ENCODE measurements at regions not wholly inside any gene's neighbourhood (a gene's known extent, or its start where the extent isn't known, plus 50 kb on each side); places are given as distances from the start of the nearest gene placed in this dataset.
A peak's percentile ranks its signal among the peaks of the same experiment; 100 is the strongest.
"Not testable (repeated sequence)": the region's sequence is repeated elsewhere in the genome, so short reads cannot be mapped to it uniquely, and the experiment has no call there.

DNA sequence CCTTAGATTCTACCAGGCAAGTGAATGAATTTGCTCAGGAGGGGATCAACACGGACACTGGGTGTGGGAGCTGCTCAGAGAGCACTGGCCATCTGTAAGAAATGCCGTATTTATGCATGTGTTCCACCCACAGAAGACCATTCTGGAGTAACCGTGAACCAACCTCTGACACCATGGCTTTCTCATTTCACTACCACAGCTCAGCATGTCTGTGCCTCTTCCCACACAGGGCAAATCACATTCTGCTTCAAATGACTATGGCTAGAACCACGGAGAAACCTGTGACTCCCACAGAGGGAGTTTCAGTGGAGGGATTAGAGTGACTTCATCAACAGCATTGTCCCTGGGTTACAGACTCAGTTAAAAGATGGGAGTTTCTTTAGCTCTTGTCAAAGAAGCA is 893.4 kb downstream of the XPNPEP1 start:
- DNase-seq (ENCODE audit: low spot score in 2 of 2) (no peak), FAIRE-seq (no peak)

DNA sequence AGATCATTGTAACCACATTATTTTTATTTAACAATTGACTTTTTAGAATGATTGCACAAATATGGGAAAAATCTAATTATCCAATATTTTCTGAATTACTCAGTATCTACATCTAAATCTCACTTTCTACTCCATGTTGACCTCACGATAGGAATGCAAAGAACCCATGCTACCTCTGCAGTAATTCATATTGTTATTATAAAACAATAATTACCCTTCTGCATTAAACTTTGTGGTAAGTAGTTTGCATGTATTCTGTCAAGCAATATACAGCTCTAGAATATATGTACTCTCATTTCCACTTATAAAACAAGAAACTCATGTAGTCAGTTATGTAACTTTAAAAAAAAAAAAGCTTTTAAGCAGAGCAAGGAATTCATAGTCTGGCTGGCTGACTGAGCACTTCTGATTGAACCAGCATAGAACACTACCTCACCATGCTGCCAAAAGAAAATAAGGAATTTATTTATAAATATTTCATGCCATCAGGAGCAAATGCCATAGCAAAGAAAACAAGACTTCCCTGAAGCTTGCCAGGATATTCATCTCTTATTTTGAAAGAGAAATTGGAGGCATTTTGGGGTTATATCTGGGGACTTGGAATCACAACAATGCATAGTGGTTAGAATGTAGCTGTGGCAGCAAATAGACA is 895.7 kb downstream of the XPNPEP1 start:
- no peak for DNase-seq (ENCODE audit: low spot score in 2 of 2)

DNA sequence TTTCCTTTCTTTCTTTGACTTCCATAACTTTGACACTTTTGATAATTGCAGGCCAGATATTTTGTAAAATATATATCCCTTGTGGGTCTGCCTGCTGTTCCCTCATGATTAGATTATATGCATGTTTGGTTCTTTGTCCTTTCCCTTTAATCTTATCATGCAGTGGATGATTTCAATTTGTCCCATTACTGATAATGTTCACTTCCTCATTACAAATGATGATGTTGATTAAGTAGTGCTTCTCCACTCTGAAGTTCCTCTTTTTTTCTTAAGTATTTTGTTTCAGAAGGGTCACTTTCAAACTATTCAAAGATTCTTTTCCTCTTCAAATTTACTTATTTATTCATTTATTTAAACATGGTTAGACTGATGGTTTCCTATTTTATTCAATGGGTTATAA is 898.1 kb downstream of the XPNPEP1 start:
- FAIRE-seq, result no peak
- DNase-seq (ENCODE audit: low spot score in 2 of 2), result no peak

More for the DNA sequence above, 895.7 kb downstream of the XPNPEP1 start:
- FAIRE-seq, result no peak

DNA sequence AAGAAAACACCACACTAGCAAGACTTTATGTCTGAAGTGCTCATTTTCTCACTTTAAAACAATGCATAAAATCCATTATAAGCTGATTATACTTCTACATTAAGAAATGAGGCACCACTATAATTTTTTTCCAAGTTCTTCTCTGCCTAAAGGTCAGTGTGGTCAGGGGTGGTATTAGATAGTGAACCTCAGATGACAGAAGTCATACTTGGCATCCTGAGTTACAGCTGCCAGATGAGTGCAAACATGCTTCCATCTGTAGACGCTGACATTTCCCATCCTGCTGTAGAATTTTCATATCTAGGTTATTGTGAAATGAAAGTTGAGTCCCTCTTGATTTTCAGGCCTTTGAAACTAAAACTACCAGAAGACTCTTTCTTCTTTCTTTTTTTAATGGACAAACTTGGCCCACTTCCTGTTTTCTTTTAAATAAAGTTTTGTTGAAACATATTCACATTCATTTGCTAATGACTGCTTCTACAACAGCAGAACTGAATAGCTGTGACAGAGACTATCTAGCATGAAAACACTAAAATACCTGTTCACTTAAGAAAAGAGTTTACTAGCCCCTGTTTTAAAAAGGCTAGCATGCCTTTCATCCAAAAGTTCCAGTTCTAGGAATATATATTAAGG is 900.8 kb downstream of the XPNPEP1 start:
- FAIRE-seq (no peak), DNase-seq (ENCODE audit: low spot score in 2 of 2) (no peak)

DNA sequence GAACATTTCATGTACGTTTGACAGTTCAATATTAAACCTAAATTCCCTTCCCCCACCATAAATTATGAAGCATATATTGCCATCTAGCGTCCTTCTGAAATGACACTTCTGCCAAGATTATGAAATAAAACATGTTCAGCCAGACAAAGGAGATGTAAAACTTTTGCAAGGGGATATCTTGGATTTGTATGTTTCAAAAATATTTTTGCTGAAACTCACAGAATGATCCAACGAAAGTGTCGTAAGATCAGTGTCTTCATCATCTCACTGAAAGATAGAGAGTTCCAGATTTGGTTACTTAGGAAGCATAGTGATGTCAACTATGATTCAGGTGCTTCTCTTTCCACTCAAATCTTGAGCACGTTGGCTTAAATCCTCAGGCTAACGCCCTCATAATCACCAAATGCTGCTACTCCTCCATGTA is 904.3 kb downstream of the XPNPEP1 start:
- DNase-seq (ENCODE audit: low spot score in 2 of 2) (no peak), FAIRE-seq (no peak)

DNA sequence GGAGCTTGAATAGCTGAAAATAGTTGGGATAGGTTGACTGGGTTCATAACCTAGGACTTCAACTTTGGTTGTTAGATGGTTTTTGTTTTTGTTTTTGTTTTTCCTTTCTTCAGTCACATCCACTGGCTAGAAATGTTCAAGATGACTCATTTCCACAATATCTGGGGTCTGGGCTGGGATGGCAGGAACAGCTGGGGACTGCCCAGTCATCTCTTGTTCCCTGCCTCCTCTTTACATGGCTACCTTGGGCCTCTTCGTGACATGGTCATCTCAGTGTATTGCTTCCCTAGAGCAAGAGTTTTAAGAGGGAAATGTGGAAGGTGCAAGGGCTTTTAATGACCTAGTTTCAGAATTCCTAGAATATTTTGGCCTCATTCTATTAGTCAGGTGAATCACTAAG is 915.8 kb downstream of the XPNPEP1 start:
- FAIRE-seq (no peak), DNase-seq (ENCODE audit: low spot score in 2 of 2) (no peak)

DNA sequence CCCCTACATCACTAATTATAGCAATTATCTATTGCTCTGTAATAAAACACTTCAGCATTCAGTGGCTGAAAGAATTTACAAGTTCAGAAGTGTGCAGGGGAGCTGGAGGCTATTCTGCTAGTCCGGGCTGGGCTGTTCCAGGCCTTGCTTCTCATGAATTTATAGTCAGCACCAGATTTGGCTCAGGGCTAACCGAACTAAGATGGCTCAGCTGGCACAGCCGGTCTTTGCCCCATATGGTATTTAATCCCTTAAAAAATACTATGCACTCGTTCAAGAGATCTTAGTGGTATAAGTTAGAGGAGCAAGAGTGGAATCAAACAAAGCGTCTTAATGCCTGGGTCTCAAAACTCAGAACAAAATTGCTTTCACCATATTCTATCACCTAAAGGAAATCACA is 932.9 kb downstream of the XPNPEP1 start:
- no peak for FAIRE-seq
- no peak for DNase-seq (ENCODE audit: low spot score in 2 of 2)

DNA sequence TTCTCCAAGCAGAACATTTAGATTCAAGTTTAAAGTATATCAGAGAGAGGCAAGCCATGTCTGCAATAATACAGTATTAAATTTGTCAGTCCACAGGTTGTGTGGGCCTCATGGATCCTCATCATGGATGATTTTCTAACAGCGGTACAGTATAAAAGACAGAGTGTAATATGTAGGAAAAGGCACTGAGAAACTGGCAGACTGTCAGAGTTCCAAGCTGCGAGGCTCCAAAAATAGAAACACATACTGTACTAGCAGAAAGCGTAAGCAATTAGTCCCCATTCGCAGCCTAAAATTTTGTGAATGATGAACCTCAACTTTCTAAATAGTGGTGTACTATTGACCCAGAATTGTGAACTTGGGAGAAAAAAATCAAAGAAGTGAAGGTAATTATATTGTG is 933.3 kb downstream of the XPNPEP1 start:
- no peak for FAIRE-seq
- DNase-seq (ENCODE audit: low spot score in 2 of 2), result no peak

DNA sequence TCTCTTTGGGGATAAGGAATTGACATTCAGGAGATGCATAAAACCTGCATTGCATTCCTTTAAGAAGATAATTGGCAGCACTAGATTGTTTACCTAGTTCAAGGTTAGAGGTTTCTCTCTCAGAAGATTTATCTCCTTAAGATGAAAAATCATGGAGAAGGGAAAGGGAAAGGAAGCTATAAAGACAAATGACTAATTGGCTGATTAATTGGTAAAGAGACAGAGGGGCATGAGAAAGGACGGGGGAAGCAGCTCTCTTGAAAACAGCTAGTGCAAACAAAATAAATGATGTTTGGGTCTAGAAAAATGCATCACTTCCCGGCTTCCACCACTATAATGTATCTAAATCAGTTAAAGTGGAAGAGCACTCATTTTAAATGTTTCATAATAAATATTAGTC is 941.2 kb downstream of the XPNPEP1 start:
- no peak for DNase-seq (ENCODE audit: low spot score in 2 of 2)
- FAIRE-seq, result no peak

DNA sequence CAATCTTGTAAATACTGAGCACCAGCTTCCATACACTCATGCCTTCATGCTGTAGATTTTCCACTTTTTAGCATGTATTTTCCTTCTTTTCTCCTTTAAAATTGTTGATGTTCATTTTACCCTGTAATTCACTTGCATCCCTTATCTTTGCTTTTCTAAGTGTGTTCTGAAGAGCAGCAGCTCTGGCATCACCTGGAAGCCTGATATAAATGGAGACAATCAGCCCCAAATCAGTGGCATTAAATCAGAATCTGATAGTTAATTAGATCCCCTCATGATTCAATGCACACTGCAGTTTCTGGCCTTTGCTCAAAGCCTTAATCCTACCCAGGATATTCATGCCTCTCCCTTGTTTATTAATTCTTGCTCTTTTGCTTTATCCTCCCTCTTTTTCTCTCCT is 942.4 kb downstream of the XPNPEP1 start:
- DNase-seq (ENCODE audit: low spot score in 2 of 2) (no peak), FAIRE-seq (no peak)

DNA sequence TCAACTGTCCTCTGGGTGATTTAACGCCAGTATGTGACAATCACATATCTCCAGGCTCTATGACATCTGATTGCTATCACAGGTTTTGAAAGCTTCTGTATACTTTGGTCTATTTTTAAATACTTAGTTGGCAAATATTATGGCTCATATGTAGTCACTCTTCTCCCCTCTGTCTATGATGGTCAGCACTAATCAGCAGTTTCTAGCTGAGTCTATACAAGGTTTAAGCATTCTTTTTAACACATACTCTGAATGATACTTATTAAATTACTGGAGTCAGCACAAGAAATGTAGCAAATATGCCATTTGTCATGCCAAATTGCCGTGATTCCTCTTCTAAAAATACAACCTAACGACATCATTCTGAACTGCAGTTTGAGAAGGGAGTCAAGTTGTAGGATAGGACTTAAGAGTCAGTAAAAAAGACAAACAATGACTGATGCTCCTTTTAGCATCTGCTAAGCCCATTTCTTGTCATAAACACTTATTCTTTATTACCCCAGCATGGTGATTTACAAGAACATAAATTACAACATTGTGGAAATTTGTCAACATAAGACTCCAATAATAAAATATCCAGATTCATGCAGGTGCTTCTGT is 947.8 kb downstream of the XPNPEP1 start:
- FAIRE-seq, result no peak

DNA sequence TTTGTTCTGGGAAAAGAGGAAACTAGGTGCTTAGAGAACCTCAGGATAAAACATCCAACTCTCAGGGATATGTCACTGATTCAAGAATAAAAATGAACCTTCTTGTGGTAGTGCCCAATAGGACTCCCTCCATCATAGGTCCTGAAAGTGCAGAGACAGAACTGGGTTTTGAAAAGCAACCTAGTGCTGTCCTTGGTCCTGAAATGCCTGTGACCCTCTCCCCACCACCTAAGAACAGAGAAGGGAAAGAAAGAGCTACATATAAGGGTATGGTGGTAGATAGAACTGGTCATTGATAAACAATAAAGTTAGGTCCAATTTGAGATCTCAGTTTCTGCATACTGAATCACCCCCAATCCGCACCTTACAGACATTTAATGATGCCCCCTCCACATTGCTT is 953.3 kb downstream of the XPNPEP1 start:
- FAIRE-seq (no peak), DNase-seq (ENCODE audit: low spot score in 2 of 2) (no peak)

More for the DNA sequence above, 947.8 kb downstream of the XPNPEP1 start:
- no peak for DNase-seq (ENCODE audit: low spot score in 2 of 2)

DNA sequence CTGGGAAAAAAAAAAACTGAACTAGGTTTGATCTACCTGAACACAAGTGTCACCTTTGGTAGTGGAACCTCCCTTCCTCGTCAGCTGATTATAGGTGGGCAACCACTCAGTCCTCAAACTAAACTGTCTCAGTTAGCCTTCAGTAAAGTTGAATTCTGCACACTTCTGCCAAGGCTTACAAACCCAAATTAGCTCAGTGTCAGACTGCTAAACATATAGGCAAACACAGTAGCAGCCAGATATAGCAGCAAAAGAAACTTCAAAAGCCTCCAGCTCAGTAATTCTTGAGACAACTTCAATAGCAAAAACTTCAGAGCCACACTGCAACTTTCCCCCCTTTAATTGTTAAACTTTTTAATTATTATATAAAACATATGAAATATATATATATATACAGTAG is 956.9 kb downstream of the XPNPEP1 start:
- FAIRE-seq (no peak), DNase-seq (ENCODE audit: low spot score in 2 of 2) (no peak)

DNA sequence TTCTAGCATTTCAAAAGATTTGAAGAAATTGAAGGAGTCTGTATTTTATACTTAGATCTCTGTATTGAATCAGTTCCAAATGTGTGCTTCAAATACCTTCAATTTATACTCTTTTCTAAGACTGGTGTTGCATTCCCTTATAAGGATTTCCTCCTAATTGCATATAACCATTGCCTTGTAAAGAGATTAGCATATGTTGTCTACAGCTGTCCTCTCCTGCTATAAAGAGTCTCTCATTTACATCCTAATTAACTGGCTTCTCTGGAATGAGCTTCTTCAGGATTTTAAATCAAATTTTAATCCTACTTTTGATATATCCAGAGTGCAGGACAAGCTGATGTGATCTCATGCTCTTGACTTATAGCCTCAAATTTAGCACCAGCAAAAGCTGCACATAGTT is 957.3 kb downstream of the XPNPEP1 start:
- DNase-seq (ENCODE audit: low spot score in 2 of 2) (no peak), FAIRE-seq (no peak)

DNA sequence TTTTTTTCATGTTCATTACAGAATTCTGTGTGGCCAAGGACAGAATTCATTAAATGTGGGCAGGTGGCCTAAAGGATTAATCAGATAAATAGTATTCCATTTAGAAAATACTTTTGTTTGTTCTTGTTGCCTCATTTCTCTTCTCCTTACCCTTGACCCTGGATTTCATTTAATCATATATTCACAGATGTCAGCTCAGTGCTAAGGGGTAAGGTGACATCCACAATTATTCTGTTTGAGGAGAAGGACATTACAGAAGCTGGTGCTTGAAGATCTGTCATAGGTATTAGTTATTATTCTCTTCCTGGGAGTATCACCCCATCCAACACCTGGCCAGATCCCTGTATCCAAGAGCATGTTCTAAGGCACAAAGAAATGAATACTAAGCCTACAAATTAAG is 961.1 kb downstream of the XPNPEP1 start:
- FAIRE-seq (no peak), DNase-seq (ENCODE audit: low spot score in 2 of 2) (no peak)

DNA sequence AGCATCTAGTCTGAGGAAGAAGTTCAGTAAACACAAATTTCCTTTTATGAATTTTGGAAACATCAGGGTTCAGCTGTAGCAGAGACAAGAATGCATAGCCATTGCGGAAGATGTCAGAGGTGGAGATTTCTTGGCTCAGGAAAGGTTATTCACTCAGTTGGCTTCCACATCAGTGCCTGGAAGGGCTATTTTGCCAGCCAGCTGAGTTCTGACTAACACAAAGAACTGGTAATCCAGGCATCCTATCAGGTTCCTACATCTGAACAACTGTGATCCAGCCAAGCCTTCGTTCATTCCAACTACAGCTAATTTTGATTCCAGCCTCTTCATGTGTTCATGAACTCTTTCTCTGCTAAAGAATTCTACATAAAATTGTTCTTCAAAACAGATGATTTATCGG is 965.6 kb downstream of the XPNPEP1 start:
- no peak for DNase-seq (ENCODE audit: low spot score in 2 of 2)
- FAIRE-seq, result no peak

DNA sequence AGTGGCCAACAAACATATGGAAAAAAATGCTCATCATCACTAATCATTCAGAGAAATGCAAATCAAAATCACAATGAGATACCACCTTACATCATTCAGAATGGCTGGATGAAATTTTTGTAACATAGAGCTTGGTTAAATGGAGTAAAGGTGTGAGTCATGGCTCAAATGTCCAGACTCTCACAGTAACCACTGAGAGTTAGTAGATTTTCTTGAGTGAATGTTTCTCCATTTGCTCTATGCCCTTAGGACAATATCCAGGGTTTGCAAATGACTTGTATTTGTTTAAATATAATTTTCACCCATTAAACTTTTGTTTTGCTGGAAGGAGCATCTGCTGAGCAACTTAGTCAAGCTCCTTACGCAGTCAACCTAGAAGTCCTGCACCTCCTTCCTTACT is 967.2 kb downstream of the XPNPEP1 start:
- DNase-seq (ENCODE audit: low spot score in 2 of 2), result no peak
- FAIRE-seq, result no peak

DNA sequence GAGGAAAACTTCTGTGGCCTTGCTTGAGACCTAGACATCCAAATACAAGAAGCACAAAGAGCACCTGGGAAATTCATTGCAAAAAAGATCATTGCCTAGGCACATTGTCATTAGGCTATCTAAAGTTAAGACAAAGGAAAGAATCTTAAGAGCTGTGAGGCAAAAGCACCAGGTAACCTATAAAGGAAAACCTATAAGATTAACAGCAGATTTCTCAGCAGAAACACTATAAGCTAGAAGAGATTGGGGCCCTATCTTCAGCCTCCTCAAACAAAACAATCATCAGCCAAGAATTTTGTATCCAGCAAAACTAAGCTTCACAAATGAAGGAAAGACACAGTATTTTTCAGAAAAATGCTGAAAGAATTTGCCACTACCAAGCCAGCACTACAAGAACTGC is 1003.3 kb downstream of the XPNPEP1 start:
- DNase-seq (ENCODE audit: low spot score in 2 of 2); FAIRE-seq: not testable (repeated sequence)

DNA sequence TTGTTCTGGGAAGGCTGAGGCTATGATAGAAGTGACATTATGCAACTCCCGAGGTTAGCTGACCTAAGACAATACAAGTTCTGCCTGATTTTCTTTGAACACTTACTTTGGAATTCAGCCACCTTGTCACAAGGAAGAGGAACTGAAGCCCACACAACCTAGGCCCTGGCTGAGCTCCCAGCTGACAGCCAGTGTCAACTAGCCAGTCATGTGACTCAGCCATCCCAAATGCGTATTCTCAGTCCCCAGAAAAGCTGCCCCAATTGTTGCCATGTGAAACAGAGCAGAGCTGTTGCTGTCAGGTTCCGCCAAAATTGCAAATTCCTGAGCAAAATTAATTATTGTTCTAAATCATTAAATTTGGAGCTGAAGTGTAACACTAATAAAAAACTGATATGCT is 1010.0 kb downstream of the XPNPEP1 start:
- DNase-seq (ENCODE audit: low spot score in 2 of 2) (no peak), FAIRE-seq (no peak)

DNA sequence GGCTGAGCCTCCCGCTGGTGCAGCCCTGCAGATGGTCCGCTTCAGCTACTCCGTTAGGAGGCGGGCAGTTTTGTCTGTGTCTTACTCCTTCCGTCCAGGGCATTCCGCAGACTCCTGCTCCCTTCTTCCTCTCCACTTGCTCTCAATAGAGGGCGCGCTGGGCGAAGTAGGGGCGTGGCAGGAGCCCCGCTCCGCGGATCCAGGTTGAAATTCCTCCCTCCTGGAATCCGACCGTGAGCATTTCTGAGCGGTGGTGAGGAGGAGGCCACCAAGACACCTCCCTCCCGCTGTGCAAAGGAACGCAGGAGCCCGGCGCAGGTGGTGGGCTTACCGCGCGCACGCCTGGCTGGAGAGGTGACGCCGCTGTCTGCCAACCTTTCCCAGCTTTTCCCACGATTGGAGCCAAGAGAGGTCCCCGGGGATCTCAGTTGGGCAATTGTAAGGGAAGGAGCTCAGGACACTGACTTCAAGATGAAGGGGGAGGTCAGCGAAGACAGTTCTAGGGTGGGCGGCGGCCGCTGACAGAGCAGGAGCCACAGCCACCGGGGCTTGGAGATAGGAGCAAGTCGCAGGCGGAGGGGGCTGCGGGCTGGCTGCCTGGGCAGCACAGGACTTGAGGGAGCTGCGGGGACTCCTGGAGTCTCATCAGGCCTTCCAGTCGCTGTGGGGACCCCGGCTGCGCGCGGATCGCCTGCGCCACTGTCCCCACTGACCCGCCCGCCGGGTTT is 1011.3 kb downstream of the XPNPEP1 start:
- FAIRE-seq, result no peak
- DNase-seq (ENCODE audit: low spot score in 2 of 2), result peak in 1 of 2 donors; percentile 32

DNA sequence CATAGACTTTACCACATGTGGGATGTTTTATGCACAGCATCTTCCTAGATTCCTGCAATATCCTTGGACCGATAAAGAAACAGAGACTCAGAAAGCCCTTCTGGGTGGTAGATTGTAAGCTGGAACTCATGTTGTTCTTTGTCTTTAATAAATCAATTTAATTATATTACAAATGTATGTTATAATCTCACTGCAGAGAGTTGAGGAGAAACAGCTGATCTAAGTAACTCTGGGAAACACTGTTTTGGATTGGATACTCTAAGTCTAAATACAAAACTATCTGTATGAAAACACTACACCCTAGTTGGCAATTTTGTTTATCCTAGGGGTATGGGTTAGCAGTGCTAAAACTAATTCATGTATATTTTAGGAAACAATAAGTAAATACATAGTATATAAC is 1015.2 kb downstream of the XPNPEP1 start:
- no peak for FAIRE-seq

More for the DNA sequence above, 1015.2 kb downstream of the XPNPEP1 start:
- DNase-seq (ENCODE audit: low spot score in 2 of 2), result no peak

Data from frontal cortex (tissue), 3 donors.